ENCODE measurements at regions not wholly inside any gene's neighbourhood (a gene's known extent, or its start where the extent isn't known, plus 50 kb on each side); places are given as distances from the start of the nearest gene placed in this dataset.

DNA sequence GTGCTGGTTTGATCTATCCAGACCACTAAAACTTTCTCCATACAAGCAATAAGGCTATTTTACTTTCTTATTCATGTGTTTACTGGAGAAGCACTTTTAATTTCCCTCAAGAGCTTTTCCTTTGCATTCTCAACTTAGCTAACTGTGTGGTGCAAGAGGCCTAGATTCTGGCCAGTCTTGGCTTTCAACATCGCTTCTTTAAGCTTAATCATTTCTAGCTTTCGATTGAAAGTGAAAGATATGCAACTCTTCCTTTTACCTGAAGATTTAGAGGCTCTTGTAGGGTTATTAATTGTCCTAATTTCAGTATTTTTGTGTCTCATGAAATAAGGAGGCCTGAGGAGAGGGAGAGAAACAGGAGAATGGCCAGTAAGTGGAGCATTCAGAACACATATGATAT is 234.8 kb upstream of the GADL1 start:
- H3K9me3 ChIP-seq (ENCODE audit: control insufficient read depth, low read depth, low read length): no peaks in the 10 kb centered on the region
- H2BK15ac ChIP-seq (ENCODE audit: low read depth, low read length): no peak overlapping the region
- peaks cover 5 to 8% (median 7%) of the 10 kb centered on the region in 3 experiments; a peak in 6 of 7 replicates for H3K36me3 Mint-ChIP-seq (ENCODE audit: insufficient read depth in 1 of 3, low read depth in 3 of 3)
- H3K79me2 ChIP-seq (ENCODE audit: insufficient read depth, low read length): no peaks in the 10 kb centered on the region
- peaks cover 7 to 8% of the 10 kb centered on the region in 2 experiments for H3K9me3 Mint-ChIP-seq
- H3K4me1 Mint-ChIP-seq: peaks cover 31 to 35% of the 10 kb centered on the region in 2 experiments
- H3K4me1 ChIP-seq (ENCODE audit: insufficient read depth, low read length): no peaks in the 10 kb centered on the region
- no peak overlapping the region for H3K14ac ChIP-seq (ENCODE audit: insufficient read depth, low read length)
- no peak overlapping the region for H3K9ac ChIP-seq (ENCODE audit: extremely low read depth, insufficient read length, low read length)
- H2BK12ac ChIP-seq (ENCODE audit: insufficient read length, low read depth, low read length): no peak overlapping the region
- WGBS (ENCODE audit: extremely low coverage, insufficient read length, low lambda C conversion rate): no CpG with 5 or more reads among the region's 2 CpGs
- no peaks in the 10 kb centered on the region for H4K20me1 ChIP-seq (ENCODE audit: control insufficient read depth, insufficient read depth, insufficient read length)
- H3K27me3 ChIP-seq (ENCODE audit: insufficient read depth, low read length): no peaks in the 10 kb centered on the region
- TF ChIP-seq CTCF (conservative IDR thresholded peaks at IDR 0.05): no peak
- H3K4me3 Mint-ChIP-seq: no peak overlapping the region
- no peak overlapping the region for H3K56ac ChIP-seq (ENCODE audit: insufficient read length, low read depth, low read length)
- no peak overlapping the region for H3K27ac ChIP-seq (ENCODE audit: insufficient read length, low read depth, low read length)
- no peak overlapping the region for H2AFZ ChIP-seq (ENCODE audit: low read length)
- H3T11ph ChIP-seq (ENCODE audit: low read length): no peak overlapping the region
- H4K5ac ChIP-seq (ENCODE audit: insufficient read length, low read depth, low read length): no peak overlapping the region
- no peak for DNase-seq
- H2BK5ac ChIP-seq (ENCODE audit: insufficient read length, low read length): no peak overlapping the region
- H3K79me1 ChIP-seq (ENCODE audit: insufficient read depth, low read depth, low read length, poor library complexity, severe bottlenecking): no peaks in the 10 kb centered on the region
- H3K4me2 ChIP-seq (ENCODE audit: insufficient read depth, insufficient read length, low read length): no peak overlapping the region
- no peaks in the 10 kb centered on the region for H3K23me2 ChIP-seq (ENCODE audit: insufficient read length, low read depth, low read length, poor library complexity, severe bottlenecking)
- H4K91ac ChIP-seq (ENCODE audit: insufficient read length, low read depth, low read length): no peak overlapping the region
- no peak overlapping the region for H3K23ac ChIP-seq (ENCODE audit: insufficient read length, low read depth, low read length)
- no peak overlapping the region for H3K27ac Mint-ChIP-seq
- no peak overlapping the region for H4K8ac ChIP-seq (replicated peaks; ENCODE audit: insufficient read length, low read depth, low read length)
- H2BK120ac ChIP-seq (ENCODE audit: low read depth, low read length, poor library complexity, severe bottlenecking): no peak overlapping the region
- no peak overlapping the region for H3K4ac ChIP-seq (ENCODE audit: low read depth, low read length)
- peaks cover 3% of the 10 kb centered on the region for H3K27me3 Mint-ChIP-seq (ENCODE audit: low read depth)
- no peak overlapping the region for H2AK5ac ChIP-seq (ENCODE audit: insufficient read length, low read length)
- H2BK20ac ChIP-seq (ENCODE audit: low read depth, low read length, poor library complexity, severe bottlenecking): no peak overlapping the region
- H3K18ac ChIP-seq (ENCODE audit: insufficient read length, low read depth, low read length): no peak overlapping the region
